22Rv1 (cell line): ENCODE measurements at regions not wholly inside any gene's neighbourhood (a gene's known extent, or its start where the extent isn't known, plus 50 kb on each side); places are given as distances from the start of the nearest gene placed in this dataset.

ENCODE experiments used
- H3K27ac ChIP-seq: fragments of 450-650 bp; 2 replicates; pipeline ENCODE4 v1.5.1; 2017
- ZFX ChIP-seq: fragments of 450-650 bp; IDR thresholded peaks from 2 replicates; pipeline ENCODE4 v1.6.1; 2017; ENCODE audit warnings: antibody characterized with exemption, borderline replicate concordance
- TF ChIP-seq, protein P1 (sequence below): fragments of 450-650 bp; IDR thresholded peaks from 2 replicates; pipeline ENCODE4 v1.5.1; 2017; ENCODE audit warnings: mild to moderate bottlenecking

DNA sequence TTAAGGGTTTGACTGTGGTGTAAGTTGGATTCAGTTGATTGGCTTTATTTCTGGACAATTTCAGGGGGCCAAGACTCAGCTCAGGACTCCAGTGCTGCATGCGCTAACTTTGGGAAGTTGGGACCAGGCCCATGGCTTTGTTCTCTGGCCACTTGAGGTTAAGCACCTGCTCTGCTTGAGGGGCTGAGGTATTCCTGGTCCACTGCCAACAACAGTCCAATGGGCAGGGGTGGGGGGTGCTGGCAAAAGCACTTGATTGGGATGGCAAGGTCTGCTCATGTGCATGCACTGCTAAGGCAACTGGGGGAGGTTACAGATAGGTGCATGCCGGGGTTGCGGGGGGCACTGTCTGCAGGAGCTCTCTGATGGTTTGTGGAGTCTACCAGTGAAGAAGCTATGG is 52.6 kb upstream of the ASB17 start:
- no peak overlapping the region for H3K27ac ChIP-seq
- TF ChIP-seq ZFX: no peak
- TF ChIP-seq, protein P1, sequence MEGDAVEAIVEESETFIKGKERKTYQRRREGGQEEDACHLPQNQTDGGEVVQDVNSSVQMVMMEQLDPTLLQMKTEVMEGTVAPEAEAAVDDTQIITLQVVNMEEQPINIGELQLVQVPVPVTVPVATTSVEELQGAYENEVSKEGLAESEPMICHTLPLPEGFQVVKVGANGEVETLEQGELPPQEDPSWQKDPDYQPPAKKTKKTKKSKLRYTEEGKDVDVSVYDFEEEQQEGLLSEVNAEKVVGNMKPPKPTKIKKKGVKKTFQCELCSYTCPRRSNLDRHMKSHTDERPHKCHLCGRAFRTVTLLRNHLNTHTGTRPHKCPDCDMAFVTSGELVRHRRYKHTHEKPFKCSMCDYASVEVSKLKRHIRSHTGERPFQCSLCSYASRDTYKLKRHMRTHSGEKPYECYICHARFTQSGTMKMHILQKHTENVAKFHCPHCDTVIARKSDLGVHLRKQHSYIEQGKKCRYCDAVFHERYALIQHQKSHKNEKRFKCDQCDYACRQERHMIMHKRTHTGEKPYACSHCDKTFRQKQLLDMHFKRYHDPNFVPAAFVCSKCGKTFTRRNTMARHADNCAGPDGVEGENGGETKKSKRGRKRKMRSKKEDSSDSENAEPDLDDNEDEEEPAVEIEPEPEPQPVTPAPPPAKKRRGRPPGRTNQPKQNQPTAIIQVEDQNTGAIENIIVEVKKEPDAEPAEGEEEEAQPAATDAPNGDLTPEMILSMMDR: no peak

DNA sequence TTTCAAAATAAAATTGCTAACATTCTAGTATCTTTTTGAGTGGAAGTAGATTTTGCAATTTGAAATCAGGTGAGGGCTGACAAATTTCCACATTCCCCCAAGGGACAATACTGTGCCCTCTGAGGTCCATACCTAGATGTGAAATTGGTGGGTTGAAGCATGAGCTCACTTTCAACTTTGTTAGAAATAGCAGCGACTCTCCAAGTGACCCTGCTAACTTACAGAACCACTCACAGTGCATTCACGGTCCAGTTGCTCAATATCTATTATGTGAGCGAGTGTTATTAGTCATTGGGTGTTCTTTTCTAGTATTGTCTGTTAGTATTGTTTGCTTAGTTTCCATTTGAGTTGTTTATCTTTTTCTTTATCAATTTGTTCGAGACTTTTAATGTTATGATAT is 53.6 kb upstream of the ASB17 start:
- TF ChIP-seq, protein P1: no peak
- TF ChIP-seq ZFX: no peak
- no peak overlapping the region for H3K27ac ChIP-seq

DNA sequence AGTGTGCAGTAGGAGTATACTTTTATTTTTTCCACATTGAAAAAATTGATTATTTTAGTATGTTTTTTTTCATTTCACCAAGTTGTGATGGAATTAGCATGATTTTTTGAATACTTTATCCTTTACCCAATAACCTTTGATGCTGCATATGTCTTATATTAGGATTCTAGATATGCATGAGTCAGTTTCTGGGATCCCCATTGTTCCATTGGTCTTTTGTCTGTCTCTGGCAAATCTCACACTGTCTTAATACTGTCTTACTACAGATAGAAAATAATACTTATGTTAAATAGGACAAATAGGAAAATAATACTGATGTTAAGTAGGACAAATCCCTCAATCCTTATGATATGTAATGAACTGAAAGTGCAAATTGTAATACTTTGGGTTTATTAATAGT is 54.3 kb upstream of the ASB17 start:
- H3K27ac ChIP-seq: no peak overlapping the region
- TF ChIP-seq, protein P1: no peak
- no peak for TF ChIP-seq ZFX

- TF ChIP-seq, protein P1: no peak
- TF ChIP-seq ZFX: no peak
- no peak overlapping the region for H3K27ac ChIP-seq
Observed at GRCh38 chr1:75989121-75989520, 56.9 kb upstream of the ASB17 start.

DNA sequence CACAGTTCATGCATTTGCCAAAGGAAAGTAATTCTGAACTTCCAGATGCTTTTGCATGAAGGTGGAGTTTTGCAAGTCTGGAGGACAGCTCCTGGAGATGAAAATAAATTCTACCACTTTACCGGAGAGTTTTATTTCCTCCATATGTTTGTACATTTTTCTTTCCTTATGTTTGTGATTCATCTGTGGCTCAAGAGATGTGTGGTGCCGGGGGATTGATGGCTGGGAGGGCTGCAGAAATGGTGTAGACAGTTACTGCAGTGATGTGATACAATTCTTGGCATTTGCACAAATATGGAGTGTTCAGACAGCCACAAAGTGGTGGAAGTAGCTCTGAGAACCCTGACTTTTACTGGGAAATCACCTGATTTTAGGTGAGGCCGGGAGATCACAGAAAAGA is 58.5 kb upstream of the ASB17 start:
- TF ChIP-seq, protein P1: no peak
- TF ChIP-seq ZFX: no peak
- no peak overlapping the region for H3K27ac ChIP-seq

DNA sequence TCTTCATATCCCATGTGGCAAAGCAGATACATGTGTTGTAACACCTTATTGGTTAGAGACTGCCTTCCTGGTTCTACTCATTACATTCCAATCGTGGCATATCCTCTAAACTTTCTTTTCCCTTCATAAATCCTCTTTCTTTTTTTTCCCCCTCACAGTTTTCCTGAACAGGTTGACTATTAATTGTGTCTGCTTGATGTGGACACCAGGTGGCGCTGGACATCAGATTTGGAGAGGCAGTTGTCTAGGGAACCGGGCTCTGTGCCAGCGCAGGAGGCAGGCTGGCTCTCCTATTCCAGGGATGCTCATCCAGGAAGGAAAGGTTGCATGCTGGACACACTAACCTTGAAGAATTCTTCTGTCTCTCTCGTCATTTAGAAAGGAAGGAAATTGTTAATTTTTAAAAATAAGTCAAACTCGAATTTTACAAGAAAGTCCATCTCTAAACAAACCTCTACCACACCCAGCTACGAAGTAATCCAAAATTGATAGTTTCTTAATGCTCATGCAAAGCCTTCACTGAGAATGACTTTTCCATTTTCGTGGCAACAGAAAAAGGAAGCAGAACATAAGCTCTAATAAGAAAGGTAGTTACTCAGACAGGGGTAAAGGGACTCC is 59.4 kb upstream of the ASB17 start:
- TF ChIP-seq ZFX: no peak
- TF ChIP-seq, protein P1: peak; percentile 93

GRCh38 chr1:75992312-75992711 is 60.1 kb upstream of the ASB17 start:
- H3K27ac ChIP-seq: no peak overlapping the region
- TF ChIP-seq, protein P1: no peak
- no peak for TF ChIP-seq ZFX

More for the DNA sequence above, 59.4 kb upstream of the ASB17 start:
- no peak overlapping the region for H3K27ac ChIP-seq
